OCI-LY1 (cell line): ENCODE measurements at regions not wholly inside any gene's neighbourhood (a gene's known extent, or its start where the extent isn't known, plus 50 kb on each side); places are given as distances from the start of the nearest gene placed in this dataset.

Experiments
- EZH2 ChIP-seq: fragments of 200-600 bp; sonication (generic), shearing (Covaris generic); IDR thresholded peaks from 2 replicates; pipeline ENCODE4 v1.8.0; 2017; ENCODE audit warnings: borderline replicate concordance, mixed run types, mild to moderate bottlenecking, antibody characterized with exemption, low read length, moderate library complexity, mixed read lengths
- TF ChIP-seq, protein P1 (sequence below): fragments of 200-600 bp; sonication (generic), shearing (Covaris generic); IDR thresholded peaks from 2 replicates; pipeline ENCODE4 v1.5.1; 2017; ENCODE audit warnings: mild to moderate bottlenecking, antibody characterized with exemption, low read length, moderate library complexity, mixed read lengths

GRCh38 chr12:77337362-77337761, 272.0 kb upstream of the E2F7 start:
- TF ChIP-seq, protein P1, sequence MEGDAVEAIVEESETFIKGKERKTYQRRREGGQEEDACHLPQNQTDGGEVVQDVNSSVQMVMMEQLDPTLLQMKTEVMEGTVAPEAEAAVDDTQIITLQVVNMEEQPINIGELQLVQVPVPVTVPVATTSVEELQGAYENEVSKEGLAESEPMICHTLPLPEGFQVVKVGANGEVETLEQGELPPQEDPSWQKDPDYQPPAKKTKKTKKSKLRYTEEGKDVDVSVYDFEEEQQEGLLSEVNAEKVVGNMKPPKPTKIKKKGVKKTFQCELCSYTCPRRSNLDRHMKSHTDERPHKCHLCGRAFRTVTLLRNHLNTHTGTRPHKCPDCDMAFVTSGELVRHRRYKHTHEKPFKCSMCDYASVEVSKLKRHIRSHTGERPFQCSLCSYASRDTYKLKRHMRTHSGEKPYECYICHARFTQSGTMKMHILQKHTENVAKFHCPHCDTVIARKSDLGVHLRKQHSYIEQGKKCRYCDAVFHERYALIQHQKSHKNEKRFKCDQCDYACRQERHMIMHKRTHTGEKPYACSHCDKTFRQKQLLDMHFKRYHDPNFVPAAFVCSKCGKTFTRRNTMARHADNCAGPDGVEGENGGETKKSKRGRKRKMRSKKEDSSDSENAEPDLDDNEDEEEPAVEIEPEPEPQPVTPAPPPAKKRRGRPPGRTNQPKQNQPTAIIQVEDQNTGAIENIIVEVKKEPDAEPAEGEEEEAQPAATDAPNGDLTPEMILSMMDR = no peak
- TF ChIP-seq EZH2 = no peak
